ENCODE measurements at regions not wholly inside any gene's neighbourhood (a gene's known extent, or its start where the extent isn't known, plus 50 kb on each side); places are given as distances from the start of the nearest gene placed in this dataset.

DNA sequence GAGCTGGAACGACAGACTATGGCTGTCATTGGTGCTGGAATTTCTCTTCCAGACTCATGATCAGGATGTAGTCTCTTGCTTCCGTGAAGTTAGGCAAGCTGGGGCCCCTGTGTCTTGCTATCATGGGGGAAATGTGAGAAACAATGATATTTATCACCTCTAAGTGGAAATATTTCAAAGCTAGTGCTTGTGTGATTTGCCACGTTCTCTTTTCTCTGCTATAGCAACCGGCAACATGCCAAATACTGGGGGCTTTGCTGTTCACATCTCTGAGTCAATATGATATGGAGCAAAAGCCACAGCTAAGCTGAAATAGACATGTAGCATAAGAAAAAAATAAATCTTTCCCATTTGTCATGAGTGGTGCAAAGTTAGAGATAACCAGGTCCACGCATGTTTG lies 668.2 kb upstream of the IGFBP3 start:
- Histone ChIP-seq H4K20me1 (ENCODE audit: insufficient read depth, low read length) (no peaks in the 10 kb centered on the region), H3K23ac (ENCODE audit: low read depth, low read length) (no peak overlapping the region), H3K9ac (ENCODE audit: low read depth, low read length) (no peak overlapping the region), H2BK20ac (ENCODE audit: low read depth, low read length) (no peak overlapping the region), H3K4me2 (ENCODE audit: low read depth, low read length) (no peak overlapping the region), H2AFZ (replicated peaks; ENCODE audit: low read length, poor library complexity) (no peak overlapping the region), H3K56ac (ENCODE audit: extremely low read depth, insufficient read depth, low read length) (no peak overlapping the region), H3K9me1 (ENCODE audit: insufficient read depth, low read length) (no peaks in the 10 kb centered on the region), H3K36me3 (ENCODE audit: control insufficient read depth, insufficient read depth, low read length) (no peaks in the 10 kb centered on the region), H3K4me1 (ENCODE audit: control insufficient read depth, insufficient read depth, low read length) (peaks cover 4% of the 10 kb centered on the region; the same call in 1 of the 2 replicates), H4K5ac (ENCODE audit: low read depth, low read length) (no peak overlapping the region), H4K91ac (ENCODE audit: insufficient read depth, low read depth, low read length) (no peak overlapping the region), H3K4ac (ENCODE audit: low read depth, low read length) (no peak overlapping the region), H3K14ac (replicated peaks; ENCODE audit: low read depth, low read length) (no peak overlapping the region), H2BK15ac (ENCODE audit: low read depth, low read length) (no peak overlapping the region), H3K9me3 (ENCODE audit: control insufficient read depth, insufficient read depth, low read length) (no peaks in the 10 kb centered on the region), H3K18ac (ENCODE audit: low read depth, low read length) (no peak overlapping the region), H3K27me3 (ENCODE audit: control insufficient read depth, insufficient read depth, low read length) (no peaks in the 10 kb centered on the region; the same call in 1 of the 2 replicates), H4K8ac (ENCODE audit: low read depth in 2 of 2, low read length in 2 of 2) (no peak overlapping the region), H2AK9ac (replicated peaks; ENCODE audit: low read depth, low read length, poor library complexity) (no peak overlapping the region), H2BK5ac (ENCODE audit: low read depth, low read length, poor library complexity, severe bottlenecking) (no peak overlapping the region), H3K4me3 (ENCODE audit: insufficient read depth, low read depth, low read length) (no peak overlapping the region), H3K27ac (ENCODE audit: insufficient read depth, low read length) (no peak overlapping the region), H3K79me1 (ENCODE audit: low read depth in 1 of 2, low read length in 2 of 2) (no peaks in the 10 kb centered on the region), H2AK5ac (ENCODE audit: low read depth, low read length) (no peak overlapping the region), H2BK120ac (ENCODE audit: low read depth, low read length) (no peak overlapping the region)
- ChIA-PET POLR2A (ENCODE audit: unreplicated experiment) (no interaction called here), CTCF (no interaction called here)
- no CpG with 5 or more reads among the region's 5 CpGs for WGBS, 2 experiments (ENCODE audit: extremely low coverage in 2 of 2, insufficient read length in 1 of 2)
- in situ Hi-C loops (cut with MboI; ENCODE audit: low sequenced_read_pairs), result no loop called here
- BruUV-seq (replicated peaks), result no TSS peak
- TF ChIP-seq CEBPB (IDR thresholded peaks at IDR 0.05; ENCODE audit: low read depth, low read length) (no peak), BHLHE40 (IDR thresholded peaks at IDR 0.05; ENCODE audit: low read depth, low read length) (no peak), FOS (IDR thresholded peaks at IDR 0.05; ENCODE audit: low read depth, low read length) (no peak), SMC3 (IDR thresholded peaks at IDR 0.05; ENCODE audit: low read depth, low read length) (no peak), RCOR1 (IDR thresholded peaks at IDR 0.05; ENCODE audit: insufficient replicate concordance, low read length) (no peak), NFE2L2 (IDR thresholded peaks at IDR 0.05; ENCODE audit: low read depth, low read length) (no peak), CHD1 (IDR thresholded peaks at IDR 0.05; ENCODE audit: low read depth, low read length) (no peak), CTCF (conservative IDR thresholded peaks at IDR 0.05; ENCODE audit: low read depth, low read length) (no peak), RAD21 (IDR thresholded peaks at IDR 0.05; ENCODE audit: low read length) (no peak)
- intact Hi-C loops (cut with micrococcal nuclease), result no loop called here
- DNase-seq, result no peak
- no peak for ATAC-seq (ENCODE audit: low read depth)
- dilution Hi-C loops (cut with HindIII; ENCODE audit: low sequenced_read_pairs, unreplicated experiment), result no loop called here

Data from IMR-90 (cell line).